NCI-H226 (cell line): ENCODE measurements at regions not wholly inside any gene's neighbourhood (a gene's known extent, or its start where the extent isn't known, plus 50 kb on each side); places are given as distances from the start of the nearest gene placed in this dataset.

Experiments
- DNase-seq: peaks from one replicate; pipeline ENCODE4 v3.0.0-alpha.2; 2015

- no peak for DNase-seq
Observed at GRCh38 chr1:165014753-165015152, 341.8 kb downstream of the LMX1A start.

- no peak for DNase-seq
Observed at GRCh38 chr1:165011991-165012531, 344.5 kb downstream of the LMX1A start.

- DNase-seq: no peak
Observed at GRCh38 chr1:165011186-165011585, 345.3 kb downstream of the LMX1A start.

- DNase-seq: no peak
Observed at GRCh38 chr1:165010418-165011070, 346.0 kb downstream of the LMX1A start.

- DNase-seq: no peak
Observed at GRCh38 chr1:165006831-165007230, 349.7 kb downstream of the LMX1A start.

- no peak for DNase-seq
Observed at GRCh38 chr1:164999146-164999545, 357.4 kb downstream of the LMX1A start.

- no peak for DNase-seq
Observed at GRCh38 chr1:164991763-164992314, 364.7 kb downstream of the LMX1A start.

- DNase-seq: no peak
Observed at GRCh38 chr1:164983023-164983650, 373.4 kb downstream of the LMX1A start.

- no peak for DNase-seq
Observed at GRCh38 chr1:164982545-164982944, 374.0 kb downstream of the LMX1A start.

GRCh38 chr1:164977561-164977960 is 379.0 kb downstream of the LMX1A start:
- no peak for DNase-seq

- DNase-seq: no peak
Observed at GRCh38 chr1:164971921-164972415, 384.5 kb downstream of the LMX1A start.

GRCh38 chr1:164971391-164971790 is 385.1 kb downstream of the LMX1A start:
- DNase-seq: no peak

- DNase-seq: no peak
Observed at GRCh38 chr1:164969253-164969652, 387.3 kb downstream of the LMX1A start.

GRCh38 chr1:164967300-164967699 is 389.2 kb downstream of the LMX1A start:
- DNase-seq: no peak

- DNase-seq: no peak
Observed at GRCh38 chr1:164961715-164962114, 394.8 kb downstream of the LMX1A start.

GRCh38 chr1:164958982-164959768 is 397.3 kb downstream of the LMX1A start:
- no peak for DNase-seq

GRCh38 chr1:164953815-164954214 is 394.8 kb downstream of the PBX1 start:
- no peak for DNase-seq

GRCh38 chr1:164953098-164953497 is 394.1 kb downstream of the PBX1 start:
- no peak for DNase-seq

GRCh38 chr1:164951508-164951907 is 392.5 kb downstream of the PBX1 start:
- no peak for DNase-seq

- DNase-seq: no peak
Observed at GRCh38 chr1:164950541-164950986, 391.6 kb downstream of the PBX1 start.

GRCh38 chr1:164949771-164950471 is 390.9 kb downstream of the PBX1 start:
- DNase-seq: no peak

GRCh38 chr1:164948101-164948500 is 389.1 kb downstream of the PBX1 start:
- no peak for DNase-seq

GRCh38 chr1:164937291-164937690 is 378.3 kb downstream of the PBX1 start:
- no peak for DNase-seq
